Erythroblast (primary cell): ENCODE measurements at regions not wholly inside any gene's neighbourhood (a gene's known extent, or its start where the extent isn't known, plus 50 kb on each side); places are given as distances from the start of the nearest gene placed in this dataset.

Source experiments
- GATA1 ChIP-seq: IDR thresholded peaks from 2 replicates; pipeline ENCODE4 v1.6.1; 2011; ENCODE audit warnings: low read depth, mild to moderate bottlenecking, control low read depth, low read length, moderate library complexity
- POLR2A ChIP-seq: IDR thresholded peaks from 2 replicates; pipeline ENCODE4 v1.6.1; 2011; ENCODE audit warnings: mild to moderate bottlenecking, low read length

DNA sequence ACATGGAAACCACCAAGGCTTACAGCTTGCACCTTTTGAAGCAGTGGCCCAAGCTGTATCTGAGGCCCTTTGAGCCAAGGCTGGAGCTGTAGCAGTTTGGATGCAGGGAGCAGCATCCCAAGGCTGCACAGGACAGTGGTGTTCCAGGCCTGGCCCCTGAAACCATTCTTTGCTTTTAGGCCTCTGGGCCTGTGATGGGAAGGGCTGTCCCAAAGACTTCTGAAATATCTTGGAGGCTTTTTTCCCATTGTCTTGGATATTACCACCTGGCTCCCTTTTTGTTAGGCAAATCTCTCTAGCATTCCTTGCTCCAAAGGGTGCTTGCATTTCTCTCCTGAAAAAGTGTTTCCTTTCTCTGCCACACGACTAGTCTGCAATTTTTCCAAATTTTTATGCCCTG is 302.8 kb upstream of the MDFIC2 start:
- TF ChIP-seq POLR2A (no peak), GATA1 (no peak)
